LHCN-M2 (cell line): ENCODE measurements at regions not wholly inside any gene's neighbourhood (a gene's known extent, or its start where the extent isn't known, plus 50 kb on each side); places are given as distances from the start of the nearest gene placed in this dataset.

Experiments
- DNase-seq: peaks from one replicate; pipeline ENCODE4 v3.0.0-alpha.2; 2012; ENCODE audit warnings: low read depth

DNA sequence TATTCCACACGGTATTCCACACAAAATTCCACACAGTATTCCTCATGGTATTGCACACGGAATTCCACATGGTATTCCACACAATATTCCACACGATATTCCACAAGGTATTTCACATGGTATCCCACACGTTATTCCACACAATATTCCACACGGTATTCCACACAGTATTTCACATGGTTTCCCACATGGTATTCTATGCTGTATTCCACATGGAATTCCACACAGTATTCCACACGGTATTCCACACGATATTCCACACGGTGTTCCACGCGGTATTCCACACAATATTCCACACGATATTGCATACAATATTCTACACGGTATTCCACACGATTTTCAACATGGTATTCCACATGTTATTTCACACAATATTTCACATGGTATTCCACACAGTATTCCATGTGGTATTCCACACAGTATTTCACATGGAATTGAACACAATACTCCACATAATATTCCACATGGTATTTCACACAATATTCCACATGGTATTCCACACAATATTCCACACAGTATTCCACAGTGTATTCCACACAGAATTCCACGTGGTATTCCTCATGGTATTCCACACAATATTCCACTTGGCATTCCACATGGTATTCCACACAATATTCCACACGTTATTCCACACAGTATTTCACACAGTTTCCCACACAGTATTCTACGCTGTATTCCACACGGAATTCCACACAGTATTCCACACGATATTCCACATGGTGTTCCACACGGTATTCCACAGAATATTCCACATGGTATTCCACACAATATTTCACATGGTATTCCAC, 136.0 kb upstream of the CHST15 start:
- DNase-seq: no peak

DNA sequence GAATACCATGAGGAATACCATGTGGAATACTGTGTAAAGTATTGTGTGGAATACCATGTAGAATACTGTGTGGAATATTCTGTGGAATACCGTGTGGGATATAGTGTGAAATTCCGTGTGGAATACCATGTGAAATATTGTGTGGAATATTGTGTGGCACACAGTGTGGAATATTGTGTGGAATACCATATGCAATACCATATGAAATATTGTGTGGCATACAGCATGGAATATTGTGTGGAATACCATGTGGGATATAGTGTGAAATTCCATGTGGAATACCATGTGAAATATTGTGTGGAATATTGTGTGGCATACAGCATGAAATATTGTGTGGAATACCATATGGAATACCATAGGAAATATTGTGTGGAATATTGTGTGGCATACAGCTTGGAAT, 135.1 kb upstream of the CHST15 start:
- no peak for DNase-seq

DNA sequence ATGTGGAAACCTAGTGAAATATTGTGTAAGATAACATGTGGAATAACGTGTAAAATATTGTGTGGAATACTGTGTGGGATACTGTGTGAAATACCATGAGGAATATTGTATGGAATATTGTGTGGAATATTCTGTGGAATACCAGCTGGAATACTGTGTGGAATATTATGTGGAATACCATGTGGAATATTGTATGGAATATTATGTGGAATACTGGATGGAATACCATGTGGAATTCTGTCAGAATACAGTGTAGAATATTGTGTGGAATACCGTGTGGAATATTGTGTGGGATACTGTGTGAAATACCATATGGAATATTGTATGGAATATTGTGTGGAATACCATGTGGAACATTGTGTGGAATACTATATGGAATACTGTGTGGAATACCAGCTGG, 134.6 kb upstream of the CHST15 start:
- DNase-seq: no peak

DNA sequence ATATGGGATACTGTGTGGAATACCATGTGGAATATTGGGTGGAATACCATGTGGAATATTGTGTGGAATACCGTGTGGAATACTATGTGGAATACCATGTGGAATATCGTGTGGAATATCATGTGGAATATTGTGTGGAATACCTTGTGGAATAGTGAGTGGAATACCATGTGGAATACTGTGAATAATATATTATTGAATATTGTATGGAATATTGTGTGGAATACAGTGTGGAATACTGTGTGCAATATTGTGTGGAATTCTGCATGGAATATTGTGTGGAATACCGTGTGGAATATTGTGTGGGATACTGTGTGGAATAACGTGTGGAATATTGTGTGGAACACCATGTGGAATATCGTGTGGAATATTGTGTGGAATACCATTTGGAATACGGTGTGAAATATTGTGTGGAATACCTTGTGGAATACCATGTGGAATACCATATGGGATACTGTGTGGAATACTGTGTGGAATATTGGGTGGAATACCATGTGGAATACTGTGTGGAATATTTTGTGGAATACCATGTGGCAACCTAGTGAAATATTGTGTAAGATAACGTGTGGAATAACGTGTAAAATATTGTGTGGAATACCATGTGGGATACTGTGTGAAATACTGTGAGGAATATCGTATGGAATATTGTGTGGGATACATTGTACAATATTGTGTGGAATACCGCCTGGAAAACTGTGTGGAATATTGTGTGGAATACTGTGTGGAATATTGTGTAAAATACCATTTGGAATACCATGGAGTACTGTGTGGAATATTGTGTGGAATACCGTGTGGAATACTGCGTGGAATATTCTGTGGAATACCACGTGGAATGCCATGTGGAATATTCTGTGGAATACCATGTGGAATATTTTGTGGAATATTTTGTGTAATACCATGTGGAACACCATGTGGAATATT, 133.9 kb upstream of the CHST15 start:
- DNase-seq: no peak

DNA sequence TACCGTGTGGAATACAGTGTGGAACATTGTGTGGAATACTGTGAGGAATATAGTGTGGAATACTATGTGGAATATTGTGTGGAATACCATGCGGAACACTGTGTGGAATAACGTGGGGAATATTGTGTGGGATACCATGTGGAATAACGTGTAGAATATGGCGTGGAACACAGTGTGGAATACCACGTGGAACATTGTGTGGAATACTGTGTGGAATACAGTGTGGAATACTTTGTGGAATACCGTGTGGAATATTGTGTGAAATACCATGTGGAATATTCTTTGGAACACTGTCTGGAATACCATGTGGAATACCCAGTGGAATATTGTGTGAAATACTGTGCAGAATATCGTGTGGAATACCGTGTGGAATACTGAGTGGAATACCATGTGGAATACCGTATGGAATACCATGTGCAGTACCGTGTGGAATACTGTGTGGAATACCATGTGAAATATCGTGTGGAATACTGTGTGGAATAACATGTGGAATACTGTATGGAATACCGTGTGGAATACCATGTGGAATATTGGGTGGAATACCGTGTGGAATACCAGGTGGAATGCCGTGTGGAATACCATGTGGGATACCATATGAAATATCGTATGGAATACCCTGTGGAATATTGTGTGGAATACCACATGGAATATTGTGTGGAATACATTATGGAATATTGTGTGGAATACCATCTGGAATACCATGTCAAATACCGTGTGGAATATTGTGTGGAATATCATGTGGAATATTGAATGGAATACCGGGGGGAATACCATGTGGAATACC, 133.1 kb upstream of the CHST15 start:
- DNase-seq: no peak

DNA sequence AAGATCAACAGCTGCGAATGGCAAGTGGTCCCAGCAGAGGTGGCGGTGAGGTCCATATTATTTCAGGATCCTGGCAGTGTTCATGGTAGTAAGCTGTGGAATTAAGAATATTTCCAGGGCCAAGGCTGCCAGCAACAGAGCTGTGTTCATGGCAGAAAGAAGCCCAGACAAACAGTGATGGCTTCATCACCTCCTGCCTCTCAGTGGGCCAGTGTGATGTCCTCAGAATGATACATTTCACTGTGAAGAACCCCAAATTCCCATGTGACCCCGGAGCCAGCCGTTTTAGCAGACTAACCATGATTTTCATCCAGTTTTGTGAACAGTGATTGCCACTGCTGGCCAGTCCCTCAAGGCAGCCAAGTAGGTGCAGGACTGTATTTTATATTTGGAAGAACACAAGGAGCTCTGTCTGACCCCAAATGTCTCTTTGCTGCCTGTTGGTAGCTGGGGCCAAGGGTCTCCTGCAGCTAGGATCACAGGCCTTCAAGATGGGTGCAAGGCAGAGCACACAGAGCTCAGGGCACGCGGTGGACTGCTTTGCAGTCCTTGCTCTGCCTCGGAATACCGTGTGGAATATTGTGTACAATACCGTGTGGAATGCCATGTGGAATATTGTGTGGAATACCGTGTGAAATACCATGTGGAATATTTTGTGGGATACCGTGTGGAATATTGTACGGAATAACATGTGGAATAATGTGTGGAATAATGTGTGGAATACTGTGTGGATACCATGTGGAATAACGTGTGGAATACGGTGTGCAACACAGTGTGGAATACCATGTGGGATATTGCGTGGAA, 132.3 kb upstream of the CHST15 start:
- DNase-seq: no peak

DNA sequence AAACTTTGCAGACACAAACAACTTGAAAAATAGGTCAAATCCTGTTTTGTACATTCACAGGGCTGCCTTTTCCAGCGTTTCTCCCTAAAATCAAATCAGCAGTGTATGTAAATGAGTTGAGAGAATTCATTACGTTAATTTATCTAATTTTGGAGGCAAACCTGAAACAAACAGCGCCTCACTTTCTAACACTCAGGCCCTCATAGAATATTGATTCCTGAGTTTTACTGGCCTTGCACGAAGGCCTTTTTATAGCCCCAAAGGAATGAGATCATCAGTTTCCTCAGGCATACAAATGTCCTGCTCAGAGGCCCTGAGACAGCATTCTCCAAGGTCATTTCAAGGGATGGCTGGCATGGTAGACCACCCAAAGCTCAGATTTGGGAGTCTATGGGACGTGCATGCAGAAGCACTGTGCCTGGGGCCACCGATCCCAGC, 131.7 kb upstream of the CHST15 start:
- DNase-seq: no peak

DNA sequence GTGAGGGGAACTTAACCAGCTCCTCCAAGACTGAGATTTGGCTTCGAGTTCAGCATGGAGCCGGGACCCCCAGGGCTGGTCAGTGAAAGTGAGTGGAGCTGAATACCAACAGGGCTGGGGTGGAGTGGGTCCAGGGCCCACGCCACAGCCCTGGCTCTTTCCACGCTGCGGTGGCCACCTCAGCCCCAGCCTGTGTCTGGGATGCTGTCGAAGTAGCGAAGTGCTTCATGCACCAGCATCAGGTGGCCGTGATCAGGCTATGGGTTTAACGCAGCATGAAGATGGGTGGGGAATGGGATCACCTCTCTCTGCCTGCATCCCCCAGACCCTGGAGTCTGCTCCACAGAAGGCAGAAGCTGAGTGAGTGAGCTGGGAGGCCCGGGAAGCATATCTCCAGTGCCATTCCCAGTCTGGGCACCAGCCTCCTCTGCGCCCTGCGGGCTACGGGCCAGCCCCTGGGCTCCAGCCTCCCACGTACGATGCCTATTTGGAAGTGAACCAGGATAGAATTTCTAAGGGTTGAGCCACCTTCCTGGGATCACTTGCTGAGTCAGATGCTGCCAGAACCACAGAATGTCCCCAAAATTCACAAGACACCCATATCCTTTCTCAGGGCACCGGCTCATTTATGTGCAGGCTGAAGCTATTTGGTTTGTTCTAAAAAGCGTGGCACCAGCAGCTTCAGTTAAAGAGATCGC, 131.1 kb upstream of the CHST15 start:
- DNase-seq: peak; percentile 89

DNA sequence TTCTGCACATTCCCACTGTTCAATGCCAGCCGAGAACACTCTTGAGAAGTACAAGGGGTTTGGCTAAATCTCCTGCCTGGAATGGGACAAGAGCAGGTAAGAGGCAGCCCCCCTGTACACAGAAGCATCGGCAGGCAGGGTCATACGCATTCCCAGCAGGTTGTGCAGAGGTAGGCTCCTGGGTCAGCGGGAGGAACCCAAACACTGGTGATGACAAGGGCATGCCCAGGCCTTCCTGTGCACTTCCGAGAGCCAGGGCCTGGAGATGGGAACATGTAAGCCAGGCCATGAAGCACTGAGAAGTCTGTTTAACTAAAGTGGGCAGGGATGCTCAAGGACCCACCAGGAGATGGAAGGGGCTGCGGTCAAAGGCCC, 130.3 kb upstream of the CHST15 start:
- DNase-seq: no peak

DNA sequence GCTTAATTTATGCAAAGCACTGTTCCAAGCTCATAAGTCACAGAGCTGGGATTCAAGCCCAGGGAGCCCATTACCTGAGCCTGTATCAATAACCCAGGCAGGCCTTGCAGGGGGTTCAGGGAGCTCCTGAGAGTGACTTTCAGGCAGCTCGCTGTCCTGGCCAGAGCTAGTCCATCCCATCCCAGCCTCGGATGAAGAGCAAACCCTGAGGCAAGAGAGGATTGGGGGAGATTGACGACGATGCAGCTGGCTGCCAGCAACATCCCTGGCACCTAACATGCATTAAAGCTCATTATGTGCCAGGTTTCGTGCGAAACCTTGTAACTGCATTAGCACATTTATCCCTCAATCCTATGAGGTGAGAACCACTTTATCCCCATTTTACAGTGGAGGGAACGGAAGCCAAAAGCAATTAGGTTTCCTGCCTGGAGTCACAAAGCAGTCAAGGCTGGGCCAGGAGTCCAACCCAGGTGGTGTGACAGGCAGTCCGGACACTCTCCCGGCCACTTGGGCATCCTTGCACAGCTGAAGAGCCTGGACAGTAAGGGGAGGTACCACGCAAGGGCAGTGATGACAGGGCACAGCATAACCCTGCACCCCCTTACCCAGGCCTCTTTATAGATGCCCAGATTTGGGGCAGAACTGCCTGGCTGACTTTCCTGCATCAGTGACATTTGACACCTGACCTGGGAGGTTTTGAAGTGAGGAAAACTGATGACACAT, 129.8 kb upstream of the CHST15 start:
- no peak for DNase-seq

DNA sequence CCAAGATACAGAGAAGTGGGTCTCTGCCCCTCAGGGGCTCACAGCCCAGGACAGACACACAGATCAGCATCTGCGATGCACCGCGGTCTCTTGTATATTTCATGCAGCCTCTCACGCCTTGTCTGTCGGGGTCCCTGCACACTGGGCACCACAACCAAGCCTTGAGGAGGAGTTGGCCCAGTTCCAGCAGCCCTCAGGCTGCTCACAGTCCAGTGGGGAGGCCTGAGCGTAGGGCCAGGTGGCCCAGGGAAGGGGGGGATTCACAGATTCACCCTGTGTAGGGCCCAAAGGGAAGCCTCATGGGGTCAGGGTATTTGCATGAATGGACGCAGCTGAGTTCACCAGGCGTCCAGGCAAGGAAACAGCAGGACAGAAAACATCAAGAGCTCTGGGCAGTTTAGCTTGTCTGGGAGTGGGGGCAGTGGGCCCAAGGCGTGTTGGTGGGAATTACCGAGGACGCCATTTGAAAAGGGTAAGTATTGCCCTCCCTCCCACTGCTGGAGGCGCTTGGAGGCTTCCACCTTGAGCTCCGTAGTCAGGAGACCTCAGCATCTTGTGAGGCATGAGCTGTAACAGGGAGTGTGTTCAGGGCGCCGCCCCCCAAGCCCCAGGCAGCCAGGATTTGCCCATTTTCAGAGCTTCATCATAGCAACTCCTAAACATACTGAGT, 129.1 kb upstream of the CHST15 start:
- DNase-seq: no peak

DNA sequence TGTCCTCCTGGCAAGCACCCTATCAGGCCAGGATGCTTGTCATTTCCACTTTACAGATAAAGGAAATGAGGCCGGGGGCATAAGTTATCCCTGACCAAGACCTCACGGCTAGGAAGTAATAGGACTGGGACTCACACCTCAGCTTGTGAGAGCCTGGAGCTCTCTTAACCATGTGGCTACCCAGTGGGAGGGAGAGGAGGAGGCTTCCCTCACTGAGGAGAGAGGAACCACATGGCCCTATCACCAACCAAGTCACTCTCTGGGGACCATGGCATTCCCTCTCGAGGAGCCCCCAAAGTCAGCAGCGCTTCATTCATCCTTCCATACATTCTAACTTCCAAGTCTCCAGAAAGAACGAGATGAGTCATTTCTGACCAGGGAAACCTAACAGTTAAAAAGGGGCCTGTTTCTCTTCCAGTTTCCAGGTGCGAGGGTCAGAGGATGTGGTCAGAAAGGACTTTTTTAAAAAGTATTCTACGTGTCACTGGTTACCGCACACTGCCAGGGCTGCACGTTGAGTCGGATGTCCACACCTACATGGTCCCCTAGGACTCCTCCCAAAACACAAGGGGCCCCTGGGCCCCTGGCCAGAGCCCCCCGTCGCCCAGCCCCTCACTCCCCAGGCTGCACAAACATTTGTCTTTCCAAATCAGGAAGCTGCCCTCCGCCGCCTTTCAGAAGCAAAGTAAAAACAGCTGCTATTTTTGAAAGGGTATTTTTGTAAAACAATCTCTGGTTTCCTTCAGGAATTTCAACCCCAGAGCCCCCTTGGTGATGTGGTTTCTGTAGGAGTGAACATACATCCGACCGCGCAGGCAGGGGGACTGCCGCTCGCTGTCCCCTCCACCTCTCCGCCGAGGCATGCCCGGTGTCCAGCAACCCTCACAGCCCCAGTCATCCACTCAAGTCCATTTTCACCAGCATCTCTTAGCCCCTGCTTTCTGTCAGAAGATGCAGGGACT, 128.2 kb upstream of the CHST15 start:
- peak; percentile 29 for DNase-seq

DNA sequence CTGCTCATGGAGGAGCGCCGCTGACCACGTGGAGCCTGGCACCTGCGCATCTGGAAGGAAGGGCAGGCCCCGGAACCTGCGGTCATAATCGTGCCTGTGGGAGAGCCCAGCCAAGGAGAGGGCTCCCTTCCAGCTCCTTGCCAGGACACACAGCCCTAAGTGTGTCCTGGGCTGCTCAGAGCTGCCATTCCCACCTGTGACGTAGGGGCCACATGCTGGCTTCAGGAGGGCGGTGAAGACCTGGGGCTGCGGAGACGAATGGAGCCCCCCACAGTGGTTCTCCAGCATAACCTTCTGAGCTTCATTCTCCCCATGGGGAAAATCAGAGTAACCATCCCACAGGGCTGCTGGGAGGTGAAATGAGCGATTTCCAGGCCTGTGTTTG, 127.6 kb upstream of the CHST15 start:
- no peak for DNase-seq

DNA sequence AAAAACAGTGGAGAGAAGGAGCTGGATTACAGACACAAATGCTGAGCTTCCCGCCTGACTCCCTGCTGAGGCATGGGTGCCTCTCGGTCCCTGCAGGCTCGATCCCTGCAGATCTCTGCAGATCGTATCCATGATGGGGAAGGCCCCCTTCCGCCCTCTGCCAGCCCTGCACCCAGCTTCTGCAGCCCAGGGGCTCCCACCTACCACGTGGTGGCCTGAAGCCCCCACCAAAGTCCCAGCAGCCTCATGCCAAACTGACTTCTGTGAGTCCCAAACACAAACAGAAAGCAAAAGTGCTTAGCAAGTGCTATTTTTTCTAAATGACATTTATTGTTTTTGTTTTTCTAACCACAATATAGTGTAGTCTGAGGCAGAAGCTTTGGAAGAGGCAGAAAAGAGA, 127.1 kb upstream of the CHST15 start:
- DNase-seq: no peak

DNA sequence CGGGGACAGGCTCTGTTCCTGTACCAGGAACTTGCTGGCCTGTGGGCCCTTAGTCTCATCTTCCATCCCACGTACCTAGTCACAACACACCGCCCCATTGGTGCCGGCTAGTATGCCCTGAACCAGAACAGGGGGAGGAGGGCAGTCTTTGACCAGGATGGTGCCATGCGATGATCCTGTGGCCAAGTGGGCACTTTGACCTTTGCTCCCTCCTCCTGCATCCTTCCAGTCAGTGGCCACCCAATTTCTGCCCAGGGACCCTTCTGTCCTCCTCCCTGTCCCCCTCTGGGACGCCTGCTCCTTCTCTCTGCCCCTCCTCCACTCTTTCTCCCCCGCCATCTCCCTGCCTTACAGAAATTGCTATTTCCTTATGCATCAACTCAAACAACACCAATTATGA, 126.3 kb upstream of the CHST15 start:
- no peak for DNase-seq

DNA sequence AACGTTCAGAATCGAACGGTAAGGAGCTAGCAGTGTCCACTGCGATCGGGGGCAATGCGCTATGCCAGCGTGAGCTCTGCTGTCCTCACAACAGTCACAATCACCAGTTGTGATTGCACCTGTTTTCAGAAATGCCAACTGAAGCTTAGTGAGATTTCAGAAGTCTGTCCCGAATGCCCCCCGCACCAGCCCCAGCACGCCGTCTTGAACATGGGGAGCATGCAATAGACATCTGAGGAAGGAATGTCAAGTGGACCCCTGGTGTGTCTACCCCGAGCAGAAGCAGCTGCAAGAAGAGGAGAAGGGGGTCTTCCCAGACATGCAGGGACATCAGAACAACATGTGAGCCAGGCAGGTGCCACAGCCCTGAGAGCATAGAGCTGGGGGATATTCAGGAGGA, 125.7 kb upstream of the CHST15 start:
- no peak for DNase-seq

DNA sequence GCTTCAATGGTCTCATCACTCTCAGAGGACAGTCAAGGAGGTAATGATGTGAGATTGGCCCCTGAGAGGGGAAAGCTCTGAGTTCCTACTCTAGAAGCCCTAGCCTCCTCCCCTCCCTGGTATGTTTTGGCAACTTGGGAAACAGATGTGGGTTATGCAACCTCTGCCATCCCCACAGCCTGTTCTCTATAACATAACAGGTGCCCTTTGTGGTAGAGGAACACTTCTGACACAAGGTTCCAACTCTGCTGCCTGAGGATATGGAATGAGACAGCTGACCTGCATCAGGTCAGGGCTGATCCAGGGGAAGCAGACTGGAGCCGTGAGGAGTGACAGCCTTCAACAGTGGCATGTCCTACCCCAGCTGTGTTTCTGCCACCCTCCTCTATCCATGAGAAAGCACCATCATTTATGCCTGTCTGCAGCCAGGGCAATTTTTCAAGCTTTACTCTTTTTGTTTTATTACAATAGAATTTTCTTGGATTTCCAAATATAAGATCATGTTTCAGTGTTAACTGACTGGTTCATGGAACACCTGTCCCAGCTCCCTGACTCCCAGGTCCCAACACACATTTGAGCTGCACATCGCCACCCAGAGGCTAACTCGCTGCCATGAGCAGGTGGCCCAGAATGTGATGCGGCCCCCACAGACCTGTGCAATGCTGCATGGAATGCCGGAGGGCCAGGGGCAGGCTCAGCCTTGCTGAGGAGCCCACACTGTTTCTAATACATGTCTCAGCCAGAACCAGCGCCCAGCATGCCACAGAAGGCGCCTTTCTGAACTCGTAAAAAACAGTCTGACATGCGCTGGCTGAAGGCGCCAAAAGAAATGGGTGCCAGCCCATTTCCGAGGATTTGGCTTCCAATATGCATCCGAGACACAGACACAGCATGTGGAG, 124.8 kb upstream of the CHST15 start:
- peak; percentile 70 for DNase-seq
